GM12875 (cell line): ENCODE measurements at regions not wholly inside any gene's neighbourhood (a gene's known extent, or its start where the extent isn't known, plus 50 kb on each side); places are given as distances from the start of the nearest gene placed in this dataset.
"Not testable (repeated sequence)": the region's sequence is repeated elsewhere in the genome, so short reads cannot be mapped to it uniquely, and the experiment has no call there.

Experiments
- H3K4me3 ChIP-seq: one replicate; pipeline ENCODE4 v1.5.1; 2011; ENCODE audit warnings: low read depth, low read length, control low read depth
- TF ChIP-seq, protein P1 (sequence below): IDR thresholded peaks from 2 replicates; pipeline ENCODE4 v1.5.1; 2011; ENCODE audit warnings: low read depth, mild to moderate bottlenecking, control low read depth, inconsistent platforms, low read length, moderate library complexity, borderline replicate concordance; ENCODE audit not compliant: insufficient read depth

DNA sequence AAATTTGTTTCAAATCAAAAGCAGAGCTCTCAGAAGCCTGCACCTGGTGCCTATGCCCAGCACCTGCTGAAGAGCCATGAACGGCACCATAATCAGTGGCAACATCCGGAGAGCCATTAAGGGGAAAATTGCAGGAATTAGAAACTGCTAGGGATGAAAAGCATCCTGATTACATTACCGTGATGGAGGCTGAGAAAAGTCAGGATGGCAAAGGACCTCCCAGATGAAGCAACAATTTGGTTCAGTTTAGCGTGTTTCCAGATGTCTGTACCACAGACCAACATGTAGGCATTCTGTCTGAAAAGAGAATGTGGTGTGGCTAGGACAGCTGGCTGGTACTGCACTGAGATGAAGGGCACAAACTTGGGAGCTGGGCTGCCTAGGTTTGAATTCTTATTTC, 106.1 kb downstream of the EOMES start:
- no peak overlapping the region for H3K4me3 ChIP-seq
- TF ChIP-seq, protein P1, sequence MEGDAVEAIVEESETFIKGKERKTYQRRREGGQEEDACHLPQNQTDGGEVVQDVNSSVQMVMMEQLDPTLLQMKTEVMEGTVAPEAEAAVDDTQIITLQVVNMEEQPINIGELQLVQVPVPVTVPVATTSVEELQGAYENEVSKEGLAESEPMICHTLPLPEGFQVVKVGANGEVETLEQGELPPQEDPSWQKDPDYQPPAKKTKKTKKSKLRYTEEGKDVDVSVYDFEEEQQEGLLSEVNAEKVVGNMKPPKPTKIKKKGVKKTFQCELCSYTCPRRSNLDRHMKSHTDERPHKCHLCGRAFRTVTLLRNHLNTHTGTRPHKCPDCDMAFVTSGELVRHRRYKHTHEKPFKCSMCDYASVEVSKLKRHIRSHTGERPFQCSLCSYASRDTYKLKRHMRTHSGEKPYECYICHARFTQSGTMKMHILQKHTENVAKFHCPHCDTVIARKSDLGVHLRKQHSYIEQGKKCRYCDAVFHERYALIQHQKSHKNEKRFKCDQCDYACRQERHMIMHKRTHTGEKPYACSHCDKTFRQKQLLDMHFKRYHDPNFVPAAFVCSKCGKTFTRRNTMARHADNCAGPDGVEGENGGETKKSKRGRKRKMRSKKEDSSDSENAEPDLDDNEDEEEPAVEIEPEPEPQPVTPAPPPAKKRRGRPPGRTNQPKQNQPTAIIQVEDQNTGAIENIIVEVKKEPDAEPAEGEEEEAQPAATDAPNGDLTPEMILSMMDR, result no peak

DNA sequence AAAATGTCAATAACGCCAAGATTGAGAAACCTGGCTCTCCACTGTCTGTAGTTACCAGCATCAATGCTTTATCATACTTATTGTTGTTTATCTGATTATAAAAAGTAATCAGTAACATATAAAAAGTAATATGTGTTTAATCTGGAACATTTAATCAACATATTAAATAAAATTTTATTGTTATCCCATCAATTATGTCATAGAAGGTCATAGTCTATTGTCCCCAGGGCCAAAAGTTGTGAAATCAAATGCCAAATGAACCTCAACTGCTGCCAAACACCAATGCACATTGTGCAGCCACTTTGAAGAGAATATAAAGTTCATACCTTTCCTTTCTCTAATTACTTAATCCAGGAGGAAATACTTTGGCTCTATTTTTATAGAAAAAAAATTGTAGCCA, 106.6 kb downstream of the EOMES start:
- TF ChIP-seq, protein P1, result no peak
- H3K4me3 ChIP-seq, result no peak overlapping the region

DNA sequence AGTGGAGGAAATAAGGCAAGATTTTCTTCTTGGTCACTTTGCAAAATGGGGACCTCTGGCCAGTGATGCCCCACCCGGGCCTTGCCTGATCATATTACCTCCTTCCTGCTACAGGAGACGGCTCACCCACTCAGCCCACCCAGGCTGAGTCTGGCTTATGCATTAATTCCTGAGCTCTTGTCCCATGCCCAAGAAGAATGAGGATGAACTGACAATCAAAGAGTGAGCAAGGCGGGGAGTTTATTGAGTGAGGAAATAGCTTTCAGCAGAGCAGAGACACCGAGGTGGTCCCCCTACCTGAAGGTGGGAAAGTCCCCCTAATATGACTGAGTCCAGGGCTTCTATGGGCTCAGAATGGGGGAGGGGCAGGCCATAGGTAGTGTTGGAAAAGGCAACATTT, 107.5 kb downstream of the EOMES start:
- TF ChIP-seq, protein P1, result no peak
- no peak overlapping the region for H3K4me3 ChIP-seq

DNA sequence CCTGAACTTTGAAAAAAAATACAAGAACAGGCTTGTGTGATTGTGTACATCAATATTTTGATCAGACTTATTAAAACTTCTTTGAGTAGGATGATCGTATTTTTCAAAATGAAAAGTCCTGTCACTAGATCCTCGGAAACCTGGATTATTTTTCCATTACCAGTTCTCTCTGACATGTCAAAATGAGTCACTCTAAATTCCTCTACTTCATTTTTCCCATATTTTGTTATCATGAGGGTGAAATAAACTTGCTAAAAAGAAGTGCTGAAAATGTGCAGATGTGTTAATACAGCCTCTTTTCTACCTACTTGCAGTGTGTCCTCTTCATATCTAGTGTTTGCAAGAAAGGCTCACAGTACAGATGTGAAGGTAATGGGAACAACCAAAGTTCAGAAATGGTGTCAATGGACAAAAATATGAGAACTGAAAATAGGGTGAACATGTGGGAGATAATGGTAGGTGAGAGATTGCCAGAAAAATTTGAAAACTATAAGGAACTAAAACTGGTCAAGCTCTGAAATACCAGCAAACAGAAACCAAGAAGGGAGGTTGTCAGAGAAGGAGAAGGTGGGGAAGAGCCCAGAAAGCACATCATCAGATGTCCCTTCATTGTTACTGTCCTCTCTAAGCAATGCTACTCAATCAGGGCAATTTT, 108.2 kb downstream of the EOMES start:
- TF ChIP-seq, protein P1, result no peak
- no peak overlapping the region for H3K4me3 ChIP-seq

DNA sequence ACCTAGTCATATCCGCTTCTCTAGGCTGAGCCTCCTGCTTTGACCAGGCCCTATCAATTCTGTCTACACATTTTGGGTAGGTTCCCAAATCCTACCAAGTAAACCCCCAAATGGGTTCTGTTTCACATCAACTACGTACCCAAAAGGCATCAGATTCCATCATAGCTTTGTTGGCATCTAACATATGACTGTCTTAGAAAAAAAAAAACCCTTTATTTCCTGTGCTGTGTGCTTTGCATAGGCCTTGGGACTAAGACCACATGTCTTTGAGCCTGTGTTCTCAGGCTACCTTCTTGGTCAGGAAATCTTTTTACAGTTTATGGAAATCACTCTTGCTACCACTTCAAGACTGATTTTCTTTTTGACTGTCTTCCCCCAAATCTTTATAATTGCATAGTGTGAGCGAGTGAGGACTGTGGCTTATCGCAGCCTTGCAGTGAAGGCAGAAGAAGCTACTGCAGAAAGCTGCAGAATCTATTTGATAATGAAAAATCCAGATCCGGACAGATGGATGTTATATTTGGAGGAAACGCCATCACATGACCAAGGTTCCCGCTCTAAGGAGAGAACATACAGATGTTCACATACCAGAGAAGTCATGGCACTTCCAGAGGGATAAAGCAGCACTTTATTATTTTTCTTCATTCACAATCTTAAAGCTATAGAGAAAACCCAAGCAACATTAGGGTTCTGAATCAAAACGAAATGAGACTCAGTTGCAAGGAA, 111.2 kb downstream of the EOMES start:
- TF ChIP-seq, protein P1, result no peak
- no peak overlapping the region for H3K4me3 ChIP-seq

DNA sequence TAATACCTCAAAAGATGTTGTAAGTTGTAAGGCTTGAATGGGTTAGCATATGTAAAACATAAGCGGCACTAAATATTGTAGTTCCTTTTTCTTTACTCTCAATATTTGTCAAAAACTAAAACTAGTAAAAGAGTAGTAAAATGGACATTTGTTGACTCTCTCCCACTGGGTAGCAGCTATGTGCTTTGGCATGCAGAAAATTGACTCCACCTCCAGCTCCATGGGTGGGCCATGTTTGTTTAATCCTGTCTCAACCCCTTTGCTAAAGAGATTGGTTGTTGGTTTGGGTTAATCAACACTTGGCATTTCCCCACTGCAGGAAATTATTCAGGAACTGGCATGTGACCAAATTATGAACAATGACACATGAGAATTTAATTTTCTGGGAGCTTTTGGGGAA, 114.8 kb downstream of the EOMES start:
- TF ChIP-seq, protein P1, result no peak
- H3K4me3 ChIP-seq, result no peak overlapping the region

DNA sequence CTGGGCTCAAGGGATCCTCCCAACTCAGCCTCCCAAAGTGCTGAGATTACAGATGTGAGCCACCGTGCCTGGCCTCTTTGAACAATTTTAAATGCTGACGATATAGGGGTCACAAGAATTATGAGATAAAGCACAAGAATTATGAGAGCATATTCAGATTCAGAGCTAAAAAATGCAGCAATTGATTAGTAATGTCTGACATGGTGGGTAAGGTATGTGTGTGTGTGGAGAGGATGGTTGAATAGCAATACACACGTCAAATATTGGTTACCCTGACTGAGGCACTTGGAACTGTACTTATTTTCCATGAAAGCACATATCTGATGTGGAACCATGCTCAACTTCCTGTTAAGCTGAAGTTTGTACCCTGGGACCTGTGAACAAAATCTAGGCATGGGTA, 115.6 kb downstream of the EOMES start:
- H3K4me3 ChIP-seq, result no peak overlapping the region
- TF ChIP-seq, protein P1, result no peak

DNA sequence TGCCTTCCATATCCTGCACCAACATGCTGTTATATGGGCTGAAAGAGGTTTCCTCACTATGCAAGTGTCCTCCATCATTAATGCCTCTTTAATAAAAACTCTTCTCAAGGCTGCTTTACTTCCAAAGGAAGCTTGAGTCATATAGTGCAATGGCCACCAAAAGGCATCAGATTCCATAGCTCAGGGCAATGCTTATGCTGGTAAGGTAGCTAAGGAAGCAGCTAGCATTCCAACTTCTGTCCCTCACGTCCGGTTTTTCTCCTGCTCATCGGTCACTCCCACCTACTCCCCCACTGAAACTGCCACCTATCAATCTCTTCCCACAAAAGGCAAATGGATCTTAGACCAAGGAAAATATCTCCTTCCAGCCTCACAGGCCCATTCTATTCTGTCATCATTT, 117.1 kb upstream of the SLC4A7 start:
- H3K4me3 ChIP-seq, result not testable (repeated sequence)

DNA sequence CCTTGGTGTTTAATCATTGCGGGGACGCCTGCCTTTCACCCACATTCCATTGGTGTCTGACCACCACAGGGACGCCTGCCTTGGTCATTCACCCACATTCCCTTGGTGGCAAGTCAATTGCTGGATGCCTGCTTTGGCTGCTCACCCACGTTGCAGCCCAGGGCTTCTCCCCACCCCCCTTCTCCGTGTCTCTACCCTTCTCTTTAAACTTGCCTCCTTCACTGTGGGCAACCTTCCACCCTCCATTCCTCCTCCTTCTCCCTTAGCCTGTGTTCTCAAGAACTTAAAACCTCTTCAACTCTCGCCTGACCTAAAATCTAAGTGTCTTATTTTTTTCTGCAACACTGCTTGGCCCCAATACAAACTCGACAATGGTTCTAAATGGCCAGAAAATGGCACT, 115.6 kb upstream of the SLC4A7 start:
- not testable (repeated sequence) for H3K4me3 ChIP-seq
